ENCODE measurements at regions not wholly inside any gene's neighbourhood (a gene's known extent, or its start where the extent isn't known, plus 50 kb on each side); places are given as distances from the start of the nearest gene placed in this dataset.

DNA sequence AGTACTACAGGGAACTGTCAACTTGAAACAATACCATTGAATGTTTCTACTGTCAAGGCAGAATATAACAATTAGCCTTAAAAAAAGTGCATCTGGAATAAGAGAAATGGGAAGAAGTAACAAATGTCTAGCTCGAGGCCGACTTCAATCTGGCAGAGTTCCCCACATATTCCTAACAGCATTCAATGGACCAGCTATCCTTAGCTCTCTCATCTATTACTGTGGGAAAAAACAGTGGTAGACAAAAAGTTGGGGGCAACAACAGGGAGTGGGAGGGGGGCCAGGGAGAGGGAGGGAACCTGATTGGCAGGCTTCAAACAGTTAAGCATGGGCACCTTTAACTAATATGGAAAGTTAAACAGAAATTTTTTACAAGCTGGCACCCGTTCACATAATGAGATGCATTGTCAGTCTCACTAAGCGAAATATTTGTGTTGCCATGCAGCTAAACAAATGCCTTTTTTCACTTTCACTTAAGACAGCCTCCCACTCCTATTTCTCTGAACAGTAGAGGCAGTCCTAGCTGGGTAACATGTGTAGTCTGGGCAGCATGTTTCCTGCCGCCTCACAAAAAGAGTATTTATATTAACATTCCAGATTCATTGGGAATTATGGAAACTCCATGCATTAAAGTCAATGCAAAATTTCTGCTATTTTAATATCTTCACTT is 62.2 kb upstream of the SOX6 start:
- no peak for DNase-seq

DNA sequence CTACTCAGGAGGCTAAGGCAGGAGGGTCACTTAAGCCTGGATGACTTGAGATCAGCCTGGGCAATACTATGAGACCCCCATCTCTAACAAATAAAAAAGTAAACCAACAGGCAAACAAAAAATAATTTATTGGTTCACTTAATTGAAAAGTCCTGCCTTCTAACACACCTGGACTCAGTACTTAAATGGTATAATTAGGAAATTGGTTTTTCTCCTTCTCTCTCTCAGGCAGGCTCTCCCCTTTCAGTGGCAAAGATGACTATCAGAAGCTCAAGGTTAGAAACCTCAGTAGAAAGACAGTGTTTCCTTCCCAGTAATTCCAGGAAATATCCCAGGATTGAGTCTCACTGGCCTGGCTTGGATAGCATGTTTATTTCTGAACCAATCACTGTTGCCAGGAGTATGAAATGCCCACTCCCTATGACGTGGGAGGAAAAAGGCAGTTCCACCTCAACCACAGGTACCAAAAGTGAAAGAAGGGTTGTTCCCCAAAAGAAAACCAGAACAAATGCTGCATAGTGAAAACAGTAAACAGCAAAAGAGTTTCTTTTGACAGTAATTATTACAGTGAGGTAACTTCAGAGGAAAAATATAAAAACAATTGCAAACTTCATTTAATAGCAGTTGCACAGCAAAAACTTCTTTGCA is 56.3 kb upstream of the SOX6 start:
- DNase-seq, result no peak

DNA sequence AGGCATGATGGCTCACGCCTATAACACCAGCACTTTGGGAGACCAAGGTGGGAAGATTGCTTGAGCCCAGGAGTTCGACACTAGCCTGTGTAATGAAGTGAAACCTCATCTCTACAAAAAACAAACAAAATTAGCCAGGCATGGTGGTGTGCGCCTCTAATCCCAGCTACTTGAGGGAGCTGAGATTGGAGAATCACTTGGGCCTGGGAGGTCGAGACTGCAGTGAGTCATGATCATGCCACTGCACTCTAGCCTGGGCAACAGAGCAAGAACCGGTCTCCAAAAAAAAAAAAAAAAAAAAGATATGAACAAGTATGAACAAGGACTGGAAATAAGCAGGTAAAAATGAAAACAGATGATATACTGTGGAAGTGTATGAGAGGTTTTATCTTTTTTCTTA is 54.1 kb upstream of the SOX6 start:
- DNase-seq, result no peak

DNA sequence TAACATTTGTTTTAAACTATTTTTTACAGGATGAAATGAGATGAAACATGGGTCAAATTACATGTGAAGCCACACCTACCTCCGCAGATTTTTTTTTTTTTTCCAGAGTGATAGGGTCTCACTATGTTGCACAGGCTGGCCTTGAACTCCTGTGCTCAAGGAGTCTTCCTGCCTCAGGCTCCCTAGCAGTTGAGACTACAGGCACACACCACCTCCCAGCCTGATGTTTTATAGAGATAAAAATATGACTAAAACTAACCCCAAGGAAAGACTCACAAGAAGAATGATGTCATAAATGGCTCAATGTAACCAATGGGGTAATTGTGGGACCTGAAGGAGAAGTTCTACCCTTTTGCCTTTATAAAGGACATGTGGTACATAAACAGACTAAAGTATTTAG is 52.3 kb upstream of the SOX6 start:
- no peak for DNase-seq

DNA sequence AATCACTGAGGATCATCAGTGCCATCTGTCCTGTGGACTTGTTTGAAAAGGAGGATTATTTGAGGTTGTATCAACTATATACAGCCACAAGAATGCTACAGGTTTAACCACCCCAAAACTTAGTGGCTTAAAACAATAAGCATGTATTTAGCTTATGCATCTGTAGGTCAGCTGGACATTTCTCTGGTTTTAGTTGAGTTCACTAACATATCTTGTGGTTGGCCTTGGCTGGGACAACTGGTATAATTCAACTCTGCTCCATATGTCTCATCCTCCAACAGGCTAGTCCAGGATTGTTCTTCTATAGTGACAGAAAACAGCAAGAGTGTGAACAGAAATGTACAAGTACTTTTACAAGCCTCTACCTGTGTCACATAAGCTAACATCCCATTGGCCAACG is 49.9 kb upstream of the SOX6 start:
- no peak for DNase-seq
